Tibial artery (tissue), 4 donors: ENCODE measurements at regions not wholly inside any gene's neighbourhood (a gene's known extent, or its start where the extent isn't known, plus 50 kb on each side); places are given as distances from the start of the nearest gene placed in this dataset.

Source experiments
- DNase-seq, 2 donors: peaks; one replicate each; pipeline ENCODE4 v3.0.0-alpha.2; 2019
- H3K27ac ChIP-seq, 2 donors: fragments of 200-600 bp; sonication (generic) in 1 of 2; 1 replicate in 1 of 2; 2 replicates in 1 of 2; pipeline ENCODE4 v1.5.1; 2018 to 2019; ENCODE audit warnings: mild to moderate bottlenecking in 1 of 2
- H3K27me3 ChIP-seq, 2 donors: fragments of 200-600 bp; sonication (generic) in 1 of 2; one replicate each; pipeline versions ENCODE4 v1.5.1 to v1.6.0; 2016 to 2019
- H3K36me3 ChIP-seq, 3 donors: fragments of 200-600 bp; sonication (generic) in 2 of 3; one replicate each; pipeline ENCODE4 v1.5.1; 2016 to 2019; ENCODE audit warnings: mild to moderate bottlenecking in 2 of 3
- H3K4me1 ChIP-seq, 4 donors: fragments of 200-600 bp; sonication (generic) in 2 of 4; 1 replicate in 3 of 4; 2 replicates in 1 of 4; pipeline ENCODE4 v1.5.1; 2016 to 2019
- H3K4me3 ChIP-seq, 2 donors: fragments of 200-600 bp; sonication (generic) in 1 of 2; 1 replicate in 1 of 2; 2 replicates in 1 of 2; pipeline ENCODE4 v1.5.1; 2018 to 2019; ENCODE audit warnings: mild to moderate bottlenecking in 2 of 2
- H3K9me3 ChIP-seq, 3 donors: fragments of 200-600 bp; sonication (generic) in 1 of 3; one replicate each; pipeline ENCODE4 v1.5.1; 2016 to 2019
- CTCF ChIP-seq, 2 experiments: fragments of 200-600 bp in 1 of 2; fragments of 450-650 bp in 1 of 2; IDR thresholded peaks; one replicate each; pipeline ENCODE4 v1.5.1; 2017 to 2019; ENCODE audit warnings: antibody characterized with exemption in 2 of 2, mild to moderate bottlenecking in 1 of 2, moderate library complexity in 1 of 2
- intact Hi-C: fragments of 100-400 bp; cut with DNase I; formaldehyde crosslinking; loops from one replicate; pipeline ENCODE4 v1.15.0; 2023; ENCODE audit warnings: low total_unique reads

DNA sequence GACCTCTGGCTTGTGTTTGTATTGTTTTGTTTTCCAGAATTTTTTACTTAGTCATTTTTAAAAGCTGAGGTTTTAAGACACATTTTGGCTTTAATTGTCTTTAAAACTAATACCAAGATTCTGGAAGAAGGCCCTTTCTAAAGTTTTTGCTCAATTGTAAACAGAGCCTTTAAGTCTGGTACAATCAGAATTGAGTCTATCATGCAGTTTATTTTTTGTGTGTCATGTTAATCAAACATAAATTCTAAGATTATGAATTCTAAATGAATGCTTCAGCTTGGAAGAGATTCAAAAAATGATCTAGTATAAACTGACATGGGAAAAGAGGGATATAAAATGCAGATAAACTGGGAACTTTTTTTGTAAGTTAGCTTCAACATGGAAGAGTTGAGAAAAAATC is 882.7 kb downstream of the TLE1 start:
- Histone ChIP-seq H3K27ac (no peak overlapping the region), H3K27me3 (no peaks in the 10 kb centered on the region), H3K4me3 (no peak overlapping the region), H3K4me1 (no peaks in the 10 kb centered on the region), H3K36me3 (no peaks in the 10 kb centered on the region), H3K9me3 (peaks cover 0 to under 1% (median 0%) of the 10 kb centered on the region in 3 donors)
- DNase-seq: no peak
- no peak for TF ChIP-seq CTCF (IDR thresholded peaks at IDR 0.05)
- intact Hi-C loops: no loop called here

- DNase-seq: no peak
- no peak overlapping the region for H3K27ac ChIP-seq
- H3K4me1 ChIP-seq: no peaks in the 10 kb centered on the region
- intact Hi-C loops: no loop called here
- H3K36me3 ChIP-seq: no peaks in the 10 kb centered on the region
- no peaks in the 10 kb centered on the region for H3K27me3 ChIP-seq
- no peak for TF ChIP-seq CTCF (IDR thresholded peaks at IDR 0.05)
- no peak overlapping the region for H3K4me3 ChIP-seq
- H3K9me3 ChIP-seq: peaks cover 0 to 4% (median 0%) of the 10 kb centered on the region in 3 donors
Observed at GRCh38 chr9:80804873-80805272, 884.5 kb downstream of the TLE1 start.

DNA sequence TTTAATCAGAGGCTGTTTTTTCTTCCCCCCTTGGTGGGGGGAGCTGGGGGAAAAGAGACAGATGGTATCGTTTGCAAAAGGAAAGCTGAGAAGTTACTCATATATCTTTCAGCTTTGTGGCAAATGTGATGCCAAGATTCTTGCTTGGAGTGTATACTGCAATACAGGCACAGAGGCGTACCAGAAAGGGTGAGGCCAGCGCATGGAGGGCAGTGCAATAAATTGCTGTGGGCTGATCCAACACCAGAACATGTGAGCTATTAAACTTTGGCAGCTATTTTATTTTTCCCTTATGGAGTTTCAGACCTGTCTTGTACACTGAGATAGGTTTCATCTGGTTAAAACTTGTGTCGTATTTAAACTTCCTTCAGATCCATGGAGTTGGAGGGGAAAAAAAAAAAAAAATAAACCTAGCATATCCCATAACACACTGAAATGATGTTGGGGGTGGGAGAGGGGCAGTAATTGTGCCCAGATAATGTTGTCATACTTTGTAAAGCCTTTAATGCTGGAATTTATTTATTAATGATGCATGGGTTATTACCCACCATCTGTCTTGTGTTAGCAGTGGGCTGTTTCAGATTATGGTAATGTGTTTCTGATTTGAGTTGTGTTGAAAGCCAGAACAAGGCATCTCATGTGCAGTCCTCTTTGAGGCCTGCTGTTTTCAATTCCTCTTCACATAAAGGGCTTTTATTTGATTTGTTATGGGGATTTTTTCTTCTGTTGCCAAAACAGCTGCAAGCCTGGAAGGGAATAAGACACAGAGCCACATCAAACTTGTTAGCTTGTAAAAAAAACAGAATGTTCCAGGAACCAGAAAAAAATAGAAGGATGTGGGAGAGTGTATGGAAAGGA is 891.3 kb downstream of the TLE1 start:
- Histone ChIP-seq H3K4me1 (no peaks in the 10 kb centered on the region), H3K27me3 (no peaks in the 10 kb centered on the region), H3K36me3 (no peaks in the 10 kb centered on the region), H3K9me3 (peaks cover 0 to 4% (median 0%) of the 10 kb centered on the region in 3 donors), H3K4me3 (no peak overlapping the region), H3K27ac (no peak overlapping the region)
- TF ChIP-seq CTCF (IDR thresholded peaks at IDR 0.05): no peak
- intact Hi-C loops: no loop called here
- no peak for DNase-seq

DNA sequence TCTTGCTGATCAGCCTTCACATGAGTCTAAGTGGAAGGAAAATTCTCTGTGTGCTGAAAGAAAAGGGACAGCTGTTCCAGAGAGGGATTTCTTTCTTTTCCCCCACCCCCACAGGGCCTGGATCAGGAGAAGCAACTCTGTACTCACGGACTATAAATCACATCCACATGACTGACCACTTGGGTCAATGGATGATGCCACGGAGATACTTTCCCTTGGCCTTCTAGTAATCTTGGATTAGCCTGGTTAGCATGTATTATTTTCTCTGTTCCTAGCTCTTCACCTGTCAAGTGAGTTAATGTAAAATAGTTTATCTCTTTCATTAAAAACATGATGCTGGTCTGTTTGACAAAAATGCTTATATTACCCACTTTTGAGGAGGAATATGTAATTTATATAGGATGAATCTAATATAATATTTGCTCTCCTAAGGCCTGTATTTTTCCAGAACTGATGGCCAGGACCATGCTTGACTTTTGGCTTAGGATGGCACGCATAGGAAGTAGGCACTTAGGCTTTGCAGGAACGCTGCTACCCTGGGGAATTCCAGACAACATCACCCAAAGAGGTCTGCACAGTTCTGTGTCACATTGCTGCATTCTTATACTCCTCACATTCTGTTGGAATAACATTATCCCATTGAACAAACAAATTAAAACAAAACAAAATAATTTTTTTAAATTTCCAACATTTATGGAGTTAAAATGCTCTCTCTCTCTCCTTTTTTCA is 892.1 kb downstream of the TLE1 start:
- peaks cover 0 to 4% (median 0%) of the 10 kb centered on the region in 3 donors for H3K9me3 ChIP-seq
- intact Hi-C loops: no loop called here
- no peaks in the 10 kb centered on the region for H3K27me3 ChIP-seq

DNA sequence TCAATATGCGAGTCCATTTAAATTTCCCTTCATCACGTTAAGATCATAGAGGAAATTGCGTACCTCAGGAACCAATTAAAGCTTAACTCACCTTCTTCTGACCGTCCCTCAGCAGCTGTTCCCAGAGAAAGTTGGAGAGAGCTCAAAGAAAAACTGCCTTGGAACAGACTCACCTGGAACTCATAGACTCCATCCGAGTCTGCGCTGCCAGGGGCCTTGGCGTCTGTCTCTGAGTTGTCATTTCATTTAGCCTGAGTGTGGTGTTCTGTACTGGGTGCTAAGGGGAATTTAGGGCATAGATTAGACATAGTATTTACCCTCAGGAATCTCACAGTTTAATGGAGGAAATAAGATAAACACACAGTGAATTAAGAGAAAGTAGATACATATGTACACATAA is 892.7 kb downstream of the TLE1 start:
- intact Hi-C loops: no loop called here
- Histone ChIP-seq H3K36me3 (no peaks in the 10 kb centered on the region), H3K27me3 (no peaks in the 10 kb centered on the region), H3K27ac (no peak overlapping the region), H3K4me3 (no peak overlapping the region), H3K4me1 (no peaks in the 10 kb centered on the region), H3K9me3 (peaks cover 0 to 4% (median 0%) of the 10 kb centered on the region in 3 donors)
- no peak for TF ChIP-seq CTCF (IDR thresholded peaks at IDR 0.05)
- DNase-seq: no peak

More for the DNA sequence above, 892.1 kb downstream of the TLE1 start:
- DNase-seq: no peak
- no peak for TF ChIP-seq CTCF (IDR thresholded peaks at IDR 0.05)
- H3K36me3 ChIP-seq: no peaks in the 10 kb centered on the region
- H3K27ac ChIP-seq: no peak overlapping the region
- no peaks in the 10 kb centered on the region for H3K4me1 ChIP-seq
- no peak overlapping the region for H3K4me3 ChIP-seq
